WERI-Rb-1 (cell line): ENCODE measurements at regions not wholly inside any gene's neighbourhood (a gene's known extent, or its start where the extent isn't known, plus 50 kb on each side); places are given as distances from the start of the nearest gene placed in this dataset.

ENCODE experiments used
- DNase-seq: peaks from one replicate; pipeline ENCODE4 v3.0.0-alpha.2; 2020
- H3K27ac ChIP-seq: fragments of 250-450 bp; sonication (Bioruptor Pico); 2 replicates; pipeline ENCODE4 v1.5.1; 2020; ENCODE audit warnings: mild to moderate bottlenecking, moderate library complexity
- H3K27me3 ChIP-seq: fragments of 250-450 bp; sonication (Bioruptor Pico); 2 replicates; pipeline ENCODE4 v1.5.1; 2021; ENCODE audit warnings: mild to moderate bottlenecking, low read depth, moderate library complexity; ENCODE audit not compliant: insufficient read depth, severe bottlenecking
- H3K36me3 ChIP-seq: fragments of 250-450 bp; sonication (Bioruptor Pico); 2 replicates; pipeline ENCODE4 v1.5.1; 2020; ENCODE audit warnings: mild to moderate bottlenecking, moderate library complexity
- H3K4me3 ChIP-seq: 2 replicates; pipeline ENCODE4 v1.5.1; 2011; ENCODE audit warnings: low read depth, mild to moderate bottlenecking, control low read depth, low read length
- H3K9me3 ChIP-seq: fragments of 250-450 bp; sonication (Bioruptor Pico); 2 replicates; pipeline ENCODE4 v1.5.1; 2021; ENCODE audit warnings: mild to moderate bottlenecking, moderate library complexity; ENCODE audit not compliant: severe bottlenecking
- TF ChIP-seq, protein P1 (sequence below): IDR thresholded peaks from 2 replicates; pipeline ENCODE4 v1.5.1; 2011; ENCODE audit warnings: low read depth, mild to moderate bottlenecking, control low read depth, inconsistent platforms, low read length

DNA sequence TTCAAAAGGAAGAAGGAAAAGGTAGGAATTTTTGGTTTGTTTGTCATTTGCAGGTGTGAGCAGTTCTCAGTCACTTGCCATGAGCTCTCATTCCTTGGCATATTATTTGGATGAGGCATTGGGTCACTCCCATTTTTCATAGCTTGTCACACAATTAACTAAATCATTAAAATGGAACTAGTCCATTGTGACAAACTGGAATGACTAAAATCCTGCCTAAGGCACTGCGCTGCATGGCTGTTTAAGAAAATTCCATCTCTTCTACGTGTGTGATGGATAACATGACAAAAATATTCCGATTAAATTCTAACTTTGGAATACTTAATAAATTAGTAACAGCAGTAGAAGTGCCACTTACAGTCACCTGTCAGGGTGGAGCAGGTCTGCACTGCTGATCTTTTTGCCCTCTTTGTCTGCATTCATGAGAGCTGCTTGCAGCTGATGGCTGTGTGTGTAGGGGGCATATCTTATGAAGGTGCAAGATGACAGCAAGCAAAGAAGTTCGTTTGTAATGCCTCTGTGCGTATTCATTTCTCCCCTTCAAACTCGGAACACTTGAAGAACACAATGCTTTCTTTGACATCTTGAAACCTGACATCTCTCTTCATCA is 1292.6 kb upstream of the MAP3K7 start:
- Histone ChIP-seq H3K4me3 (no peak overlapping the region), H3K36me3 (no peaks in the 10 kb centered on the region), H3K27me3 (no peaks in the 10 kb centered on the region), H3K27ac (no peak overlapping the region), H3K9me3 (no peaks in the 10 kb centered on the region)
- no peak for DNase-seq
- TF ChIP-seq, protein P1, sequence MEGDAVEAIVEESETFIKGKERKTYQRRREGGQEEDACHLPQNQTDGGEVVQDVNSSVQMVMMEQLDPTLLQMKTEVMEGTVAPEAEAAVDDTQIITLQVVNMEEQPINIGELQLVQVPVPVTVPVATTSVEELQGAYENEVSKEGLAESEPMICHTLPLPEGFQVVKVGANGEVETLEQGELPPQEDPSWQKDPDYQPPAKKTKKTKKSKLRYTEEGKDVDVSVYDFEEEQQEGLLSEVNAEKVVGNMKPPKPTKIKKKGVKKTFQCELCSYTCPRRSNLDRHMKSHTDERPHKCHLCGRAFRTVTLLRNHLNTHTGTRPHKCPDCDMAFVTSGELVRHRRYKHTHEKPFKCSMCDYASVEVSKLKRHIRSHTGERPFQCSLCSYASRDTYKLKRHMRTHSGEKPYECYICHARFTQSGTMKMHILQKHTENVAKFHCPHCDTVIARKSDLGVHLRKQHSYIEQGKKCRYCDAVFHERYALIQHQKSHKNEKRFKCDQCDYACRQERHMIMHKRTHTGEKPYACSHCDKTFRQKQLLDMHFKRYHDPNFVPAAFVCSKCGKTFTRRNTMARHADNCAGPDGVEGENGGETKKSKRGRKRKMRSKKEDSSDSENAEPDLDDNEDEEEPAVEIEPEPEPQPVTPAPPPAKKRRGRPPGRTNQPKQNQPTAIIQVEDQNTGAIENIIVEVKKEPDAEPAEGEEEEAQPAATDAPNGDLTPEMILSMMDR, result no peak

DNA sequence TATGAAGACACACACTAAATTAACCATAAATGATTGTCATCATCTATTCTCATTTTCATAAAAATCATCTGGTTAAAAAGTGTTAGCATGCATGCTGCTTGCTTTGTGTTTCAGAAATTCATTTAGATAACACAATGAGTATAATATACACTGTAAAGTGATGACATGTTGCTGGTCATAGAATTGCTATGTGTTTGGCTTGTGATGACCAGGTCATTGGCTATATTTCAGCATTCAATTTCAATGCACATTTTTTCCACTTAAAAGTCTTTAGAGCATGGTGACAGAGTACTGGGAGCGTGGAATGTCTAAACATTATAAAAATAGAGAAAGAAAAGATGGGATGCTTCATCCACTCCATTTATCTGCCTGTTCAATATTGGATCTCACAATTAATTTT is 1291.1 kb upstream of the MAP3K7 start:
- H3K9me3 ChIP-seq, result no peaks in the 10 kb centered on the region
- DNase-seq, result no peak
- no peak overlapping the region for H3K4me3 ChIP-seq
- H3K27ac ChIP-seq, result no peak overlapping the region
- no peaks in the 10 kb centered on the region for H3K27me3 ChIP-seq
- H3K36me3 ChIP-seq, result no peaks in the 10 kb centered on the region
- TF ChIP-seq, protein P1, result no peak

DNA sequence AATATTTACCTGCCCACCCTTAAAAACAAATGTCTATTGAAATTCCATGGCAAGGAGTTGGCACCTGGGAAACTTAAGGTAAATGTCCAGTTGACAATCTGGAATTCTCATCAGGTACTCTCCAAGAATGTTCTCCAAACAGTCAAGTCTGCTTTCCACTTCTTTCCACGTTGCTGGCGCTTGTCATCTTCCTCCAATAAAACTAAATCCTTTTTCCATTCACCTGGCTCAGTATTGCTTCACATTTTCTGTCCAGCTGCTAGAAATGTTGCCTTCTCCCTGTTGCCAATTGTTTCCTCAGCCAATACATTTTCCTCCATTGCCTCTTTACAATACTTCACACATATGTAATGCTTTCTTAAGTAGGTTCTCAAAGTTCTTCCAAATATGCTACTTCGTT is 1288.1 kb upstream of the MAP3K7 start:
- Histone ChIP-seq H3K27ac (no peak overlapping the region), H3K36me3 (no peaks in the 10 kb centered on the region), H3K27me3 (no peaks in the 10 kb centered on the region), H3K9me3 (no peaks in the 10 kb centered on the region), H3K4me3 (no peak overlapping the region)
- no peak for DNase-seq
- TF ChIP-seq, protein P1, result no peak

DNA sequence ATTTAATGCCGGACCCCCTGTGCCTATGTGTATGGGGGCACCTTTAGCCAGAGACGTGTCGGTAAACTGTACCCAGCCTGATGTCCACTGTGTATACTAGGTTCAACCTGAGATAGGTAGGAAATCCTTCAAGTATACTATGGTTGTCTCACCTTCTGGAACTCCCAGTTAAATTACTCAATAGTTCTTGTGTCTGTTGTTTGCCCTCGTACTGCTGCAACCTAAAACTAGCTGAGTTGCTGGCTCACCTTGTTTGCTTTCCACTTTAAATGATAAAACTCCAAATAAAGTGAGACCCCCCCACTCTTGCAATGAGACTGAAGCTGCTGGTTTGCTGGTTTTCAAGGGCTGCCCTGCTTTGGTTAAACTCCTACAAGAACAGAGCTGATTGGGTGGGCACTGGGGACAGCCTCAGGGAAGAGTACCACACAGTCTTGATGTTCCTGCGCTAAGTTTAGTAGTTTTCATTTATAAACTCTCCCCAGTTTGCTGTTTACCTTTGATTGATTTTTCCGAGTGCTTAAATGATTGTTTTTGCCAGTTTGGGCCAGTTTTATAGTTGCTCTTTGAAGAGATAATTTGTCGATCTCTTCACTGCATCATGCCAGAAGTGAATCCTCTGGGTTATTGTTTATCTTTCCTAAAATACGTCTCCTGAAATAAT is 1281.8 kb upstream of the MAP3K7 start:
- H3K9me3 ChIP-seq, result no peaks in the 10 kb centered on the region
- DNase-seq, result no peak
- H3K27me3 ChIP-seq, result no peaks in the 10 kb centered on the region
- no peak overlapping the region for H3K4me3 ChIP-seq
- TF ChIP-seq, protein P1, result no peak
- H3K27ac ChIP-seq, result no peak overlapping the region
- H3K36me3 ChIP-seq, result no peaks in the 10 kb centered on the region

DNA sequence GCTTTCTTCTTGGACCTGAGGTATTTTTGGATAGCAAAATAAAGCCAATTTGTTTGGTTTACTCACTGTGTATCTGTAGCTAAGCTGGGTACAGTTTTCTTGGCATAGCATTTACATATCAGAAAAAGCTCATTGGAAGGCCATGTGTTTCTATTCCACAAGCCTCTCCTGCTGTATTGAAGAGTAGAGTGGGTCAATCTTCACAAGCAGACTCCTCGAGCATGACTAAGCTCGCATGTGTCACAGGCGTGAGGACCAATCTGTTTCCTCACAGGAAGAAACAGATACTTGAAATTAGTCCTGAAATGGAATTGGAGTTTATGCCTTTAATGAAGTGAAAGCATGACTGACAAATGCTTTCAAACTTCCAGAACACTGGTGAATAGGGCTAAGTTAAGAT is 1279.0 kb upstream of the MAP3K7 start:
- H3K27ac ChIP-seq, result no peak overlapping the region
- H3K4me3 ChIP-seq, result no peak overlapping the region
- H3K9me3 ChIP-seq, result no peaks in the 10 kb centered on the region
- no peaks in the 10 kb centered on the region for H3K27me3 ChIP-seq
- no peak for DNase-seq
- TF ChIP-seq, protein P1, result no peak
- H3K36me3 ChIP-seq, result no peaks in the 10 kb centered on the region

DNA sequence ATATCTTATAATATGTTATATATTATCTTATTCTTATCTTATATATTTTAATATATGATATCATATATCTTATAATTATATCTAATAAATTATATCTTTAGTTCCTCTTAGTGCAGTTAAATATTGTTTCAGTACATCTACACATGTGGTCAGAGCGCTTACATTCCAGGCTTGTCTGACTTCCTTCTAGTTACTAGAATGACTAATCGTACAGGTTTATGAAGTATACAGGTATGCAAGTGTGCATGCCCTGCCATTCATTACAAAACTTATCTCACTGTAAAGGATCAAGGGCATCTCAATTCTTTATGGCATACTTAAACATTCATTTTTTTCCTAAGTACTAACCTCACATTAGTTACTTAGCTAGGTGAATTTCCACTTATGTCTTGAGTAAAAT is 1278.0 kb upstream of the MAP3K7 start:
- Histone ChIP-seq H3K4me3 (no peak overlapping the region), H3K27me3 (no peaks in the 10 kb centered on the region), H3K36me3 (no peaks in the 10 kb centered on the region), H3K9me3 (no peaks in the 10 kb centered on the region), H3K27ac (no peak overlapping the region)
- DNase-seq, result no peak
- TF ChIP-seq, protein P1, result no peak
